CD4-positive, alpha-beta T cell (primary cell): ENCODE measurements at regions not wholly inside any gene's neighbourhood (a gene's known extent, or its start where the extent isn't known, plus 50 kb on each side); places are given as distances from the start of the nearest gene placed in this dataset.

Source experiments
- ATAC-seq: fragments of 200-7000 bp; cut with Tn5 transposase; one replicate; pipeline ENCODE4 v1.10.0; 2022; ENCODE audit warnings: mild to moderate bottlenecking; ENCODE audit not compliant: poor library complexity
- CTCF ChIA-PET: fragments of 350-600 bp; sonication (Branson Sonifier 250); formaldehyde crosslinking; loops from one replicate; lab custom pipeline; 2021; ENCODE audit warnings: antibody characterized with exemption, inconsistent platforms; lab: Charles Lee
- POLR2A ChIA-PET: fragments of 350-600 bp; sonication (Branson Sonifier 250); formaldehyde crosslinking; loops from one replicate; lab custom pipeline; 2021; ENCODE audit warnings: antibody characterized with exemption, inconsistent platforms; lab: Charles Lee
- DNase-seq, 14 experiments: peaks; one replicate each; pipeline ENCODE4 v3.0.0-alpha.2; 2013 to 2020; ENCODE audit warnings: mixed read lengths in 2 of 14
- H3K27ac ChIP-seq, 2 donors: one replicate each; pipeline versions ENCODE4 v1.5.1 to v1.7.0; 2013; ENCODE audit warnings: low read length in 2 of 2, low read depth in 1 of 2, mild to moderate bottlenecking in 1 of 2
- H3K27me3 ChIP-seq, 2 experiments: 1 replicate in 1 of 2; 2 replicates in 1 of 2; pipeline versions ENCODE4 v1.6.1 to v1.7.0; 2013; ENCODE audit warnings: low read length in 2 of 2, control low read depth in 1 of 2, mild to moderate bottlenecking in 1 of 2, moderate library complexity in 1 of 2; ENCODE audit not compliant: insufficient read depth in 2 of 2, control insufficient read depth in 1 of 2
- H3K36me3 ChIP-seq: one replicate; pipeline ENCODE4 v1.6.1; 2013; ENCODE audit warnings: low read length, control low read depth; ENCODE audit not compliant: insufficient read depth
- H3K4me1 ChIP-seq: one replicate; pipeline ENCODE4 v1.6.1; 2013; ENCODE audit warnings: low read length, control low read depth; ENCODE audit not compliant: insufficient read depth
- H3K4me3 ChIP-seq: one replicate; pipeline ENCODE4 v1.5.1; 2013; ENCODE audit warnings: mild to moderate bottlenecking, low read length, moderate library complexity
- H3K9me3 ChIP-seq, 2 experiments: 1 replicate in 1 of 2; 2 replicates in 1 of 2; pipeline versions ENCODE4 v1.6.1 to v1.7.0; 2013; ENCODE audit warnings: low read length in 2 of 2, mild to moderate bottlenecking in 2 of 2, control low read depth in 1 of 2, moderate library complexity in 1 of 2; ENCODE audit not compliant: control insufficient read depth in 1 of 2, insufficient read depth in 1 of 2
- H3K27ac Mint-ChIP-seq: one replicate; pipeline ENCODE4 v1.8.0; 2020; ENCODE audit warnings: mixed read lengths
- H3K27me3 Mint-ChIP-seq: one replicate; pipeline ENCODE4 v1.8.0; 2021; ENCODE audit warnings: mixed read lengths
- H3K36me3 Mint-ChIP-seq: one replicate; pipeline ENCODE4 v1.8.0; 2021; ENCODE audit warnings: low read depth, mixed read lengths
- H3K4me1 Mint-ChIP-seq: one replicate; pipeline ENCODE4 v1.8.0; 2021; ENCODE audit warnings: low read depth, mixed read lengths
- H3K4me3 Mint-ChIP-seq: one replicate; pipeline ENCODE4 v1.8.0; 2020; ENCODE audit warnings: mild to moderate bottlenecking, mixed read lengths
- H3K9me3 Mint-ChIP-seq: one replicate; pipeline ENCODE4 v1.8.0; 2020; ENCODE audit warnings: mixed read lengths
- CTCF ChIP-seq: fragments of 200-600 bp; IDR thresholded peaks from one replicate; pipeline ENCODE4 v1.8.0; 2022; ENCODE audit warnings: antibody characterized with exemption, mild to moderate bottlenecking
- intact Hi-C, 2 experiments: fragments of 100-400 bp; cut with DNase I in 1 of 2; cut with micrococcal nuclease in 1 of 2; formaldehyde crosslinking; loops; one replicate each; pipeline versions ENCODE4 v1.15.1 to v1.9.0; 2023 to 2025; cut with DNase I, micrococcal nuclease

DNA sequence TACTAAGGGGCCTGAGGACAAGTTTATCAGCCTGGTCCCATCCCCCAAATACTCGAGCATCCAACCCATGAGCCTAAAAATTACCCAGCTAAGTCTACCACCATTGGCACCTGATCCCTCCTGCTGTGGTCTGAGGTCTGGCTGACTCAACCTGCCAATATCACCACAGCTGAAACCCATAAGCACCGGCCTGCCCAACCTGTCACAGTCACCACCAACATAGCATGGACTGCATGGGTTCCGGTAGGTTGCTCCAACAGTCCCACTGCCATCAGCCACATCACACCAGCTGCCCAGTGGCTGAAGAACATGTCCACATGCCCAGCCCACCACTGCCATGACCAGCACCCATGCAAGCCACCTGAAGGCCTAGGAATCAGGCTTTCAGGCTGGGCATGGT lies 495.0 kb downstream of the PRELID2 start:
- ATAC-seq (no peak), DNase-seq (no peak)
- no peak overlapping the region for H3K27ac Mint-ChIP-seq
- TF ChIP-seq CTCF = no peak
- no peaks in the 10 kb centered on the region for H3K4me1 Mint-ChIP-seq
- no peak overlapping the region for H3K4me3 ChIP-seq
- ChIA-PET CTCF (no interaction called here), POLR2A (no interaction called here)
- peaks cover 5 to 11% of the 10 kb centered on the region in 2 experiments for H3K9me3 ChIP-seq
- H3K27me3 ChIP-seq = no peaks in the 10 kb centered on the region
- no peak overlapping the region for H3K27ac ChIP-seq
- no peaks in the 10 kb centered on the region for H3K4me1 ChIP-seq
- H3K4me3 Mint-ChIP-seq = no peak overlapping the region
- H3K9me3 Mint-ChIP-seq = peaks cover 4% of the 10 kb centered on the region
- no peaks in the 10 kb centered on the region for H3K36me3 ChIP-seq
- intact Hi-C loops = no loop called here
- no peaks in the 10 kb centered on the region for H3K36me3 Mint-ChIP-seq
- H3K27me3 Mint-ChIP-seq = no peaks in the 10 kb centered on the region

GRCh38 chr5:145324767-145325479 lies 510.2 kb downstream of the PRELID2 start:
- H3K27me3 Mint-ChIP-seq = no peaks in the 10 kb centered on the region
- ATAC-seq (no peak), DNase-seq (no peak)
- Histone ChIP-seq H3K4me1 (no peaks in the 10 kb centered on the region), H3K4me3 (no peak overlapping the region), H3K36me3 (no peaks in the 10 kb centered on the region), H3K27me3 (no peaks in the 10 kb centered on the region), H3K9me3 (peaks cover 0 to 4% of the 10 kb centered on the region in 2 experiments), H3K27ac (no peak overlapping the region)
- intact Hi-C loops = no loop called here
- ChIA-PET CTCF (no interaction called here), POLR2A (no interaction called here)
- H3K4me3 Mint-ChIP-seq = no peak overlapping the region
- H3K27ac Mint-ChIP-seq = no peak overlapping the region
- no peaks in the 10 kb centered on the region for H3K4me1 Mint-ChIP-seq
- H3K36me3 Mint-ChIP-seq = no peaks in the 10 kb centered on the region
- no peak for TF ChIP-seq CTCF
- H3K9me3 Mint-ChIP-seq = peaks cover 4% of the 10 kb centered on the region

DNA sequence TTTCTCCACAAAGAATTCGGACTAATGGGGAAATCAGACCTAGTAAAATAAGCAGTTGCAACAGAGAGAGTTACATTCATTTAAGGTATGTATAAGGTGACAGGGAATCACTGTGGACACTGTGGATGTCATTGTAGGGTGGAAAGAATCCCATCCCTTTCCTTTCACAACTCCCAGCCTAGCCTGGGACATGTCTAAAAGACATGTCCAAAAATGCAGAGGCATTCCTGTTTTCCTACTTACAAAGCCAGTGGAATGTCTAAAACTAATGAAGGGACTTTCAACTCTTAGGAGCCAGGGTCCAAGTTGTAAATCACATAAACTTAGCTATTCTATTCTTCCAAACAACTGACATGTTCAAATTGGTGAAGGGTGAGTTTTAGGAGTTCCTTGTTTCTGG lies 511.0 kb downstream of the PRELID2 start:
- no peaks in the 10 kb centered on the region for H3K27me3 Mint-ChIP-seq
- no peak for TF ChIP-seq CTCF
- peaks cover 4% of the 10 kb centered on the region for H3K9me3 Mint-ChIP-seq
- H3K27ac ChIP-seq = no peak overlapping the region
- no peaks in the 10 kb centered on the region for H3K36me3 Mint-ChIP-seq
- no peaks in the 10 kb centered on the region for H3K4me1 ChIP-seq
- H3K4me3 ChIP-seq = no peak overlapping the region
- peaks cover 0 to 5% of the 10 kb centered on the region in 2 experiments for H3K9me3 ChIP-seq
- ATAC-seq = no peak
- no peaks in the 10 kb centered on the region for H3K36me3 ChIP-seq
- H3K27ac Mint-ChIP-seq = no peak overlapping the region
- H3K4me3 Mint-ChIP-seq = no peak overlapping the region
- POLR2A ChIA-PET = no interaction called here
- intact Hi-C loops = no loop called here
- CTCF ChIA-PET = no interaction called here
- no peaks in the 10 kb centered on the region for H3K4me1 Mint-ChIP-seq
- no peaks in the 10 kb centered on the region for H3K27me3 ChIP-seq
- no peak for DNase-seq
